Pulmonary artery endothelial cell (primary cell): ENCODE measurements at regions not wholly inside any gene's neighbourhood (a gene's known extent, or its start where the extent isn't known, plus 50 kb on each side); places are given as distances from the start of the nearest gene placed in this dataset.
"Not testable (repeated sequence)": the region's sequence is repeated elsewhere in the genome, so short reads cannot be mapped to it uniquely, and the experiment has no call there.

Experiments used
- DNase-seq: peaks from one replicate; pipeline ENCODE4 v3.0.0-alpha.2; 2011; ENCODE audit warnings: low read depth, low spot score

- no peak for DNase-seq
Measured at GRCh38 chr4:93888308-93888707, 59.8 kb downstream of the ATOH1 start.

- no peak for DNase-seq
Measured at GRCh38 chr4:93888768-93889167, 60.2 kb downstream of the ATOH1 start.

GRCh38 chr4:93891244-93891643 is 62.7 kb downstream of the ATOH1 start:
- DNase-seq: no peak

DNA sequence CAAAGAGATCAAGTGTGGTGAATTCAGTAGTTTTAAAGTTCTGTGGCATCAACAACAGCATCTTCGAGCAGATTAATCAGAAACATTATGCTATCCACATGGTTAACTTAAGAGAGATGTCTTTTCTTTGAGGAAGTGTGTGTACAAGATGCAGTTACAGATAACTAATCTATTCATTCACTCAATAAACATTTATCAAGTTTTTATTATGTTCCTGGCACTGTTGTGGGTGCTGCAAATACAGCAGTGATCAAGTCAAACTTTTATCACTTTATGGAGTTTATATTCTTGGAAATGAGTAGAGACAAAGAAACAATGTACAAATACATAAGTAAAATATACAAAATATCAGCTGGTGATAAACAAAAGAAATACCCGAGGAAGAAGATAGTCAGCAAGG is 66.4 kb downstream of the ATOH1 start:
- no peak for DNase-seq

DNA sequence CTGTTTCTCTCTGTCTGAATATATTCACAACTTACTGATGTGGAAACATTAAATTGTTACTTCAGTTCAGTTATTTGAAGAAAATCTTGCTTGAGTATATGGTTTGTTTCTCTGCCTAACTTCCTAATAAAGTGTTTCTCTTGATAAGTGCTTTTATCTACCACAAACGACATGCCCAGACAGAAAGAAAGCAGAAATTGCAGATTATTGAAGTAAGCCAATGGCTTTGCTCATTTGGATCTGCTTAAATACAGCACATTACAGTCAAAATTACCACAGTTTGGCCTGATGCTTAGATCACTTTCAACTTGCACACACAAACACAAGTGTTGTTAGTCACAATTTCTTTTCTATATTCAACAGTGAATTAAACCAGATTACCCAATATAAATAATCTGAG is 68.0 kb downstream of the ATOH1 start:
- no peak for DNase-seq

DNA sequence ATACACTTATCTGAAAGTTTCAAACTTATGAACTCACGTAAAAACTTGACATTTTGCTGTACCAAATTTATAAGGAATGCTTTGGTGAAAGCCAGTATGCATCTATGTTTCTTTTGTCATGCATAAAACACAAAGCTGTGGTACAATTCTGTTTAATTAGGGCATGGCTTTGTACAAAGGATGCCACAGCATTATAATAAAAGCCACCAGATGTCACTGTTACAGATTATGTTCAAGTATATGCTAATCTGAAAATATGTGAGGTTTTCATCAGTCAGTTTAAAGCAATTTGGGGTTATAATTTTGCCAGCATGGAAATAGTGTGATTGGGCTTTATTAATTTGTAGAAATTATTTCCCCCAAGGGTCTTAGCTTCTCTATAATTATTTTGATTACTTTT is 69.0 kb downstream of the ATOH1 start:
- DNase-seq: no peak

GRCh38 chr4:93908778-93909177 is 80.2 kb downstream of the ATOH1 start:
- DNase-seq: no peak

DNA sequence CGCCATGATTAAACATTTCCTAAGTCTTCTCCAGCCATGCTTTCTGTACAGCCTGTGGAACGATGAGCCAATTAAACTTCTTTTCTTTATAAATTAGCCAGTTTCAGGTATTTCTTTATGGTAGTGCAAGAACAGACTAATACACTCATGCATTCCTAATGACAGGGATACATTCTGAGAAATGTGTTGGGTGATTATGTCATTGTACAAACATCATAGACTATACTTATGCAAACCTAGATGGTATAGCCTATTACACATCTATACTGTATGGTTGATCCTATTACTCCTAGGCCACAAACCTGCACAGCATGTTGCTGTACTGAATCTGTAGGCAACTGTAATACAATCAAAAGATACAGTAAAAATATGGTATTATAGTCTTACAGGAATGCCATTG is 83.1 kb downstream of the ATOH1 start:
- DNase-seq: no peak

DNA sequence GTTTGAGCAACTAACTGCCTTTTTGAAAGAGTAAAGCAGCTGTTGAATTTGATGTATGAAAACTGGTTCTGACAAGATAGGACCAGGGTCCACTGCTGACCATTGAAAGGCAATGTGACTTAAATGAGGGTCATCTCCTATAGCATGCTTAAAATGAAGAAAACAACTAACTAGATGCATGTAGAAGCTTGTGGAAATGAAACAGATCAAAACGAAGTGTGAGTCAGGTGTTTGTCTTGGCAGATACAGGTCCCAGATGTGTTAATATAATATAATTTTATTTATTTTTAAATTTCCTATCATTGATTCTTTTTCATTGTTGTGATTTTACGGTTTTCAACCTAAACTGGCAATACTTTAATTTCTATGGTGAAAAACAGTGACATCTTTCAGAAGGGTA is 83.6 kb downstream of the ATOH1 start:
- no peak for DNase-seq

DNA sequence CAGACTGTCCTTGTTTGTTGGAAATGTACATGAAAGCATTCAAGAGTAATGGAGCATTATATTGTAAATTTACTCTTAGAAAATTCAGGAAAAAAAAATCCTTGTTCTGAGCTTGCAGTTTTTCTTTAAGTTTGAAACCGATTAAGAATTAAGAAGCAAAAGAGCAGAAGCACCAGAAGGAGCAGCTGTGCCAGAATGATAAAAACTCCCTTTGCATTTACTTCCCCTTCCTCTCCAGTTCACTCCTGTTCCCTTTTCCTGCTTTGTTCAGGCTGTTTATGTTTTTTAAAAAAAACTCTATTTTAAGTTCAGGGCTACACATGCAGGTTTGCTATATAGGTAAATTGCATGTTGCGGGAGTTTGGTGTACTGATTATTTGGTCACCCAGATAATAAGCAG is 90.3 kb downstream of the ATOH1 start:
- no peak for DNase-seq

DNA sequence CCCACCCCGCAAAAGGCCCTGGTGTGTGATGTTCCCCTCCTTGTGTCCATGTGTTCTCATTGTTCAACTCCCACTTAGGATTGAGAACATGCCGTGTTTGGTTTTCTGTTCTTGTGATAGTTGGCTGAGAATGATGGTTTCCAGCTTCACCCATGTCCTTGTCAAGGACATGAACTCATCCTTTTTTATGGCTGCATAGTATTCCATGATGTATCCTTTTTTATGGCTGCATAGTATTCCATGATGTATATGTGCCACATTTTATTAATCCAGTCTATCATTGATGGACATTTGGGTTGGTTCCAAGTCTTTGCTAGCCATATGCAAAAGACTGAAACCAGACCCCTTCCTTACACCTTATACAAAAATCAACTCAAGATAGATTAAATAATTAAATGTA is 95.0 kb downstream of the ATOH1 start:
- DNase-seq: not testable (repeated sequence)

DNA sequence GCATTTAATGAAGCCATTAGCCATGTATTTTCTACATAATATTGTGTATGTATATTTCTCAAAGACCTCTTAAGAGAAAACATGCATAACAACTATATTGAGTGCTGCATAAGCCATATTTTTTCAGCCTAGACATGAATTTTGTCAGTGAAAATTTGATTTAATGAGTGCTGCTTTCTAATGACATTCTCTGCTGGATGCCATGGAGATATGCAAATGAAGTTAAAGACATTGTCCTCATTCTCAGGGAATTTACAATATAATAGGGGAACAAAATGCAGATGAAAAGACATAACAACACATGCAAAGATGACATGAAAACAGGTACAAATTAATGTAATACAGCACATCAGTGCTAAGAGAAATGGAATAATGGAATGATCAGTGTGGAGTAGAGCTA is 118.7 kb downstream of the ATOH1 start:
- DNase-seq: no peak

- not testable (repeated sequence) for DNase-seq
Measured at GRCh38 chr4:93950239-93950638, 121.7 kb downstream of the ATOH1 start.

GRCh38 chr4:93957186-93957585 is 128.6 kb downstream of the ATOH1 start:
- no peak for DNase-seq

- DNase-seq: no peak
Measured at GRCh38 chr4:93960450-93960849, 131.9 kb downstream of the ATOH1 start.

DNA sequence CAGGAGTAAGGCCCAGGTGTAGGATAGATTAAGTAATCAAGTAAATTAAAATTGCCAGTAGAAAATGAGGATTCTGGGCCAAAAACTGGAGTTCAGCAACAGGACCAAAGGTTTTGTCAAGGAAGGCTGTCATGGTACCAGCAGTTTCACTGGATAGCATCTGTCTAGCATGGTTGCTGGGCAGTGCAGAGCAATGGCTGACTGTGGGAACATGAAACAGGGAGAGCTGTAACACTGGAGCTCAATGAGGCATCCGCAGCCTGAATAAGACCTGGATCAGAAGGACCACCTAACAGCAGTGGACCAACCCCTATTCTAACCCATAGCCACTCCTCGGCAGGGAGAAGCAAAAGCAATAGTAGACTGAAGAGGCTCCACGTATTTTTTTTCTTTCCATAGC is 132.4 kb downstream of the ATOH1 start:
- DNase-seq: no peak

DNA sequence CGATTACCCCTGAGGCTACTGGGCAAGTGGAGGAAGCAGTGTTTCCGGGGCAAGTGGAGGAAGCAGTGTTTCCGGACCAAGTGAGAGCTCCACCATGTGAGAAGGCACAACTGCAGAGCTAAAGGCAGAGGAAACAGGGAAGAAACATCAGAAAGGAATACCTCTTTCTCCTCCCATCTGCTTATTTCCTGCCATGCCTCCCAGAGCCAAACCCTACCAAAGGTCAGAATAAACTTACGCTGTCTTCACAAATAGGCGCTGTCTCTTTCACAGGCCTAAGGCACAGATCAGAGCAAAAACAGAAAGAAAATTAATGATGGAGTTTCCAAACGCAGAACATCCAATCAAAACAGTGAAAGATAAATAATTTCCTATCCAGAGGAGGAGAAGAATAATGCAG is 153.0 kb downstream of the ATOH1 start:
- peak; percentile 10 for DNase-seq

DNA sequence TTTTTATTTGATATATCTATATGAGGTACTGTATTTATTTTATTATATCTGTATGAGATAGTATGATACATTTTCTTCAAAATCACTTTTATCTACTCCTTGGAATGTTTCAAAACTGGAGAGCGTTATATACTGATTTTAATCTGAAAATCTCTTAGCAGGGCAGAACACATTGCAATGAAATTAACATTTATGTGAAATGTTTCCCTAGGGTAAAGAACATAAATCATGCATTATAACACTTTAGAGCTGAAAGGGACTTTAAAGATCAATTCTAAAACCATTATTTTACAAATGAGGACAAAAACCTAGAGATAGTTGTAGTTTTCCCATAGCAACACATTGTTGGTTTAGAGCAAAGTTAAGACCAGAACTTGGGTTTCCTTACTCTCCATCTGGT is 153.7 kb downstream of the ATOH1 start:
- no peak for DNase-seq

DNA sequence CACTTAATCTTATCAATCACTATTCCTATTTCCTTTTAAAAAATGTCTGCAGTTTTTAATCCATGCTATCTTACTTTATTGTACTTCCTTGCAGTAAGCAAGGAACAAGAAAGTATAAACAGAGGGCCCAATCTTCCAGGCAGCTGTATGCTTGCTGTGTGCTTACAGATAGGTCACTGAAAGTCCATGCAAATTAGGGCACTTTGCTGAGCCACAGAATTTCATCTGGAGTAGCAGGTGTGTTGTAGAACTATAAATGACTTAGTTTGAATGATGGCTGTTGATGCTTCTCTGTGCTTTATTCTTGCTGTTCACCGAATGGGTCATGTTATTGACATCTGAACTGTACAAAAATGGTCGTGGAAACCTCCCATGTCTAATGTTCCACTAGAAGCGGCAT is 154.6 kb downstream of the ATOH1 start:
- no peak for DNase-seq

- no peak for DNase-seq
Measured at GRCh38 chr4:93994175-93994994, 165.8 kb downstream of the ATOH1 start.

- DNase-seq: no peak
Measured at GRCh38 chr4:93996895-93997294, 168.3 kb downstream of the ATOH1 start.

DNA sequence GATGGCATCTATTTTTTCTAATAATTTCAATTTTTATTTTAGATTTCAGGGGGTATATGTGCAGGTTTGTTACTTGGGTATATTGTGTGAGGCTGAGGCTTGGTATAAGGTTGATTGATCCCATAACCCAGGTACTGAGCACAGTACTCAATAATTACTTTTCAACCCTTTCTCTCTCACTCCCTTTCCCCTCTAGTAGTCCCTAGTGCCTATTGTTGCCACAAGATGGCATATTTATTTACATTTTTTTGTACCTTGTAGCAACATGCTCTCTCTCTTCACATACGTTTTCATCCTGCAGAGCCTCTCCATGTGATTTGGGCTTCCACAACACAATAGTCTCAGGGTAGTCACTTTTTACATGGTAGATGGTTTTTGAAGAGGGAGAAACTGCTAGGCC is 172.0 kb downstream of the ATOH1 start:
- no peak for DNase-seq

GRCh38 chr4:94006932-94007331 is 178.4 kb downstream of the ATOH1 start:
- no peak for DNase-seq

GRCh38 chr4:94011190-94011589 is 182.6 kb downstream of the ATOH1 start:
- DNase-seq: no peak
